ENCODE measurements at regions not wholly inside any gene's neighbourhood (a gene's known extent, or its start where the extent isn't known, plus 50 kb on each side); places are given as distances from the start of the nearest gene placed in this dataset.

DNA sequence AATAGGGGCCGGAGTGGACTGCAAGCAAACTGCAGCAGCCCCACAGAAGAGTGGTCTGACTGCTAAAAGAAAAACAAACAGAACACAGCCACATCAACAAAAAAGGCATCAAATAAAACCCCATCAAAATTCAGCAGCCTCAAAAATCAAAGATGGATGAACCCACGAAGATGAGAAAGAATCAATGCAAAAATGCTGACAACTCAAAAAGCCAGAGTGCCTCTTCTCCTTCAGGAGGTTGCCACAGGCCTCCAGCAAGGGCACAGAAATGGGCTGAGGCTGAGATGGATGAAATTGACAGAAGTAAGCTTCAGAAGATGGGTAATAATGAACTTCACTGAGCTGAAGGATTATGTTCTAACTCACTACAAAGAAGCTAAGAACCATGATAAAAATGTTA is 388.6 kb downstream of the PABPC4L start:
- TF ChIP-seq, protein P1, sequence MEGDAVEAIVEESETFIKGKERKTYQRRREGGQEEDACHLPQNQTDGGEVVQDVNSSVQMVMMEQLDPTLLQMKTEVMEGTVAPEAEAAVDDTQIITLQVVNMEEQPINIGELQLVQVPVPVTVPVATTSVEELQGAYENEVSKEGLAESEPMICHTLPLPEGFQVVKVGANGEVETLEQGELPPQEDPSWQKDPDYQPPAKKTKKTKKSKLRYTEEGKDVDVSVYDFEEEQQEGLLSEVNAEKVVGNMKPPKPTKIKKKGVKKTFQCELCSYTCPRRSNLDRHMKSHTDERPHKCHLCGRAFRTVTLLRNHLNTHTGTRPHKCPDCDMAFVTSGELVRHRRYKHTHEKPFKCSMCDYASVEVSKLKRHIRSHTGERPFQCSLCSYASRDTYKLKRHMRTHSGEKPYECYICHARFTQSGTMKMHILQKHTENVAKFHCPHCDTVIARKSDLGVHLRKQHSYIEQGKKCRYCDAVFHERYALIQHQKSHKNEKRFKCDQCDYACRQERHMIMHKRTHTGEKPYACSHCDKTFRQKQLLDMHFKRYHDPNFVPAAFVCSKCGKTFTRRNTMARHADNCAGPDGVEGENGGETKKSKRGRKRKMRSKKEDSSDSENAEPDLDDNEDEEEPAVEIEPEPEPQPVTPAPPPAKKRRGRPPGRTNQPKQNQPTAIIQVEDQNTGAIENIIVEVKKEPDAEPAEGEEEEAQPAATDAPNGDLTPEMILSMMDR (IDR thresholded peaks at IDR 0.05; ENCODE audit: insufficient read depth, low read length), result no peak
- TF ChIP-seq GABPA (IDR thresholded peaks at IDR 0.05; ENCODE audit: low read depth) (no peak), POLR2AphosphoS5 (IDR thresholded peaks at IDR 0.05; ENCODE audit: low read depth) (no peak), SPI1 (IDR thresholded peaks at IDR 0.05; ENCODE audit: borderline replicate concordance, low read depth) (no peak)
- TF ChIP-seq, protein P2, sequence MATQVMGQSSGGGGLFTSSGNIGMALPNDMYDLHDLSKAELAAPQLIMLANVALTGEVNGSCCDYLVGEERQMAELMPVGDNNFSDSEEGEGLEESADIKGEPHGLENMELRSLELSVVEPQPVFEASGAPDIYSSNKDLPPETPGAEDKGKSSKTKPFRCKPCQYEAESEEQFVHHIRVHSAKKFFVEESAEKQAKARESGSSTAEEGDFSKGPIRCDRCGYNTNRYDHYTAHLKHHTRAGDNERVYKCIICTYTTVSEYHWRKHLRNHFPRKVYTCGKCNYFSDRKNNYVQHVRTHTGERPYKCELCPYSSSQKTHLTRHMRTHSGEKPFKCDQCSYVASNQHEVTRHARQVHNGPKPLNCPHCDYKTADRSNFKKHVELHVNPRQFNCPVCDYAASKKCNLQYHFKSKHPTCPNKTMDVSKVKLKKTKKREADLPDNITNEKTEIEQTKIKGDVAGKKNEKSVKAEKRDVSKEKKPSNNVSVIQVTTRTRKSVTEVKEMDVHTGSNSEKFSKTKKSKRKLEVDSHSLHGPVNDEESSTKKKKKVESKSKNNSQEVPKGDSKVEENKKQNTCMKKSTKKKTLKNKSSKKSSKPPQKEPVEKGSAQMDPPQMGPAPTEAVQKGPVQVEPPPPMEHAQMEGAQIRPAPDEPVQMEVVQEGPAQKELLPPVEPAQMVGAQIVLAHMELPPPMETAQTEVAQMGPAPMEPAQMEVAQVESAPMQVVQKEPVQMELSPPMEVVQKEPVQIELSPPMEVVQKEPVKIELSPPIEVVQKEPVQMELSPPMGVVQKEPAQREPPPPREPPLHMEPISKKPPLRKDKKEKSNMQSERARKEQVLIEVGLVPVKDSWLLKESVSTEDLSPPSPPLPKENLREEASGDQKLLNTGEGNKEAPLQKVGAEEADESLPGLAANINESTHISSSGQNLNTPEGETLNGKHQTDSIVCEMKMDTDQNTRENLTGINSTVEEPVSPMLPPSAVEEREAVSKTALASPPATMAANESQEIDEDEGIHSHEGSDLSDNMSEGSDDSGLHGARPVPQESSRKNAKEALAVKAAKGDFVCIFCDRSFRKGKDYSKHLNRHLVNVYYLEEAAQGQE (IDR thresholded peaks at IDR 0.05; ENCODE audit: insufficient replicate concordance, low read depth), result no peak
